Hematopoietic multipotent progenitor cell (in vitro differentiated cells): ENCODE measurements at regions not wholly inside any gene's neighbourhood (a gene's known extent, or its start where the extent isn't known, plus 50 kb on each side); places are given as distances from the start of the nearest gene placed in this dataset.
"Not testable (repeated sequence)": the region's sequence is repeated elsewhere in the genome, so short reads cannot be mapped to it uniquely, and the experiment has no call there.

Experiments
- DNase-seq, 3 donors: peaks; one replicate each; pipeline ENCODE4 v3.0.0-alpha.2; 2011 to 2015; ENCODE audit warnings: low read depth in 2 of 3, low spot score in 2 of 3

DNA sequence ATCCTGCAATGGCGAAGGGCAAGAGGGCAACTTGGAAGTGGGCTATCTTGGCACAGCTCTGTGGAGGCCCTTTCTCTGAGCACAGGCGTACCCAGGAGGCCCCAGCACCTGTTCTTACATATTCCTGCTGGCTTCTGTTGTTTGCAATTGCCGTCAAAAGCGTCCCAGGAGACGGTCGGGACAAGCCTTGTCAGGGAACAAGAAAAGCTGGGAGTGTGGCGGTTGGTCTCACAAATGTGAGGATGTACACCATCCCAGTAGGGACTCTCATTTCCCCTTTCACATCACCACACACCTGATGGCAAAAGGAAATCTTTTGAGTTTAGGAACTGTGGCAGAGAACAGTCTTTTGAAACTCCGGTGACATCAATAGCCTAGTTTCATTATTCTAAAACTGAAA, 94.7 kb upstream of the EFEMP1 start:
- no peak for DNase-seq

DNA sequence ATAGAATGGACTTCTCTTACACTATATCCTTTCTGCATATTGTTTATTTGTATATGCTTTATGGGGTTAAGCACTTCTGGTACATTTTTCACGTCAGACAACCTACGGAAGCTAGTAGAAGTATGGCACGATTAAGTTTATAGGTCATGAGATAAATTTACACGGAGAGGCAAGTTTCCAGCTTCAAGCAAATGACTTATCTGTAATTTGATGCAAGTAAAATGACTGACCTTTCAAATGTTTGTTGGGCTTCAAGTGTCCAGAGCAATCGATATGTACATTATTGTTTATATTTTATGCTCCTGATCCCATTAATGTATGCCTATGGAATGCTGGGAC, 97.5 kb upstream of the EFEMP1 start:
- no peak for DNase-seq

DNA sequence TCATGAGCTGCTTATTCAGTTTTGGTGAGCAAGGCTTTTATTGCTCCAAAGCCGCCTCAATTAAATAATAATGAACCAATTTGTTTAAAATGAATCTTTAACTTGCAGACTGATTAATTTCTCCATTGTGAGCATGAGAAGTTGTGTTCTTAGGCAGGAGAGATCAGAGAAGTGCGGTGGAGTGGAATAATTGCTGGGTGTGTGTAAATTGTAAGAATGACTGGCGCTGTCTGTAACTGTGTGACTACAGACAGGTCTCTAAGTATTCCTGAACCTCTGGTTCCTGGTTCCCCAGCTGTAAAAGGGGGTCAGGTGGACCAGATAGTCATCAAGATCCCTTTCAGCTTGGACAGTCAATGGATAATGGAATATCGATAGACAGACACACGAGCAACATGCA, 98.0 kb upstream of the EFEMP1 start:
- no peak for DNase-seq

DNA sequence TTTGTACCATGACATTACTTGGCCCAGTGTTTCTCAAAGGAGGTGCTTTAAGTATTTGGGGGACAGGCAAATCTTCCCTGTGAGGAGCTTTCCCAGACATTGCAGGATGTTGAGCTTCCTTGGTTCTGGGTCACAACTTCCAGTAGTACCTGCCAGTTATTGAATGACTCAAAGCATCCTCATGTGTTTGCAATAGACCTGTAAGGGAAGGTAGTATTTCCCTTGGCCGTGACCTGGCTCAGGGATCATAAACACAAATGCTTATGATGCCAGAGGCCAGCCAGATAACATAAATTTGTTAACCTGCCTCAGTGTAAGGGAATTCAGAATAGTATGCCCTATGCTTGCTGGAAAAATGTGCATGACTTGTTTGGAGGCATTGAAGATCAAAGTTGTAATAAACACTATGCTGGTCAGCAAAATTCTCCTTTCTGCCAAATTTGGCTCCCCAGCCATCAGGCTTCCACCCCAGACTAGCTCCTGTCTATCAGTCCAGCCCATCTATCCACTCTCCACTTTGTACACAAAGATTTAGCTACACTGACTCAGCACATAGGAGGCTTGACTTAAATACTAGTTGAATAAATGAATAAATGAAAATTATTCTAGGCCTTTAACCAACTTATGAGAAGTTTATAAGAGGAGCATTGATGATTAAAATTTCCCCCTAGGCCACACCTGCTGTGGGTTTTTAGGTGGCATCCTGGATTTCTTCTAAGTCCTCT, 102.0 kb upstream of the EFEMP1 start:
- no peak for DNase-seq

DNA sequence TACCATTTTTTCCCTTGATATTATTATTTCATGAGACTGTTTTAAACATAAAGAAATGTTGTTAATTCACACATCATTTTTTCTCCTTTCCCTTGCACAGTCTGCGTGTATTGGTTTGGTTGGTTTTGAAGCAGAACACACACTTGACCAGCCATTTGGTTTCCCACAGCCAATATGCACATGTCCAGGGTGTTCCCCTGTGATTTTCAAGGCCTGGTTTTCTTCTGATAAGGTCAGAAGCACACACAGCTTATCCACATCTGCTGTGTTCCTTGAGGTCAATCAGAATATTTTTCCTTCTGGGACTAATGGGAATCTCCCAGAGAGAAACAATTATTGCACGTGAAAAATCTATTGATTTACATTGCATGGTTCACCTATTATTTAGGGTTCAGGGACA, 103.2 kb upstream of the EFEMP1 start:
- no peak for DNase-seq

- no peak for DNase-seq
These were observed 106.5 kb upstream of the EFEMP1 start for GRCh38 chr2:56030062-56030461.

DNA sequence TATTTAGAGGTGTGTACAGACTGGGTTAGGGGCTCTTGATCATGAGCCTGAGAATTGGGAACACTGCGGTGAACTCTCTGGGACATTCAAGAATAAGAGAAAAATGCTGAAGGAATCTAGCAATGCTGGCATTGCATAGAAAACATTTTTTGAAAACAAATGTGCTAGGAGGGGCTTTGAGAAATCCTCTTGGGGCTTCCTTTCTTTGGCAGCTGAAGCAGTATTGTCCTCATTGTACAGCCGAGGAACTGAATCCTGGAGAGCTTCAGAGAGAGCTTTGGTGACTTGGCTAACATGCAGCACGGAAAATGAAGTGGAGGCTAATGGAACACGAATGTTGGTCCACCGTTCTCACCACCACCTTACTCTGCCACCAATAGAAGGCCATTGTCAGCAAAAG, 107.3 kb upstream of the EFEMP1 start:
- no peak for DNase-seq

- DNase-seq = no peak
These were observed 110.7 kb upstream of the EFEMP1 start for GRCh38 chr2:56034258-56034657.

DNA sequence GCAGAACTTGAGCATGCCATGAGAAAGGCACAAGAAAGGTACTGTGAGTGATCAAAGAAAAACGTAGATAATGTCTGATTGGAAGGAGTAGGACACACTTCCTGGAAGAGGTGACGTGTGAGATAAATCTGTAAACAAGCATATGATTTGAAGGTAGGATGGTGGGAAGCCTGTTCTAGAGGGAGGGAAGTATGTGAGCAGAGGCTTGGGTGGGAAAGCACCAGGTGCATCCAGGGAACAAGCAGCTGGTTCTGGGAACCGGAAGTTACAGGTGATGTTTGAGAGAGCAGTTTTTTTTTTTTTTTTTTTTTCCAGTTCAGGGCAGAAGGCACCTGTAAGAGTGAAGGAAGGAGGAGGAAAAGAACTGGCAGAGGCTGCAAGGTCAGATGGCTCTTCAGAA, 116.6 kb upstream of the EFEMP1 start:
- DNase-seq = no peak

DNA sequence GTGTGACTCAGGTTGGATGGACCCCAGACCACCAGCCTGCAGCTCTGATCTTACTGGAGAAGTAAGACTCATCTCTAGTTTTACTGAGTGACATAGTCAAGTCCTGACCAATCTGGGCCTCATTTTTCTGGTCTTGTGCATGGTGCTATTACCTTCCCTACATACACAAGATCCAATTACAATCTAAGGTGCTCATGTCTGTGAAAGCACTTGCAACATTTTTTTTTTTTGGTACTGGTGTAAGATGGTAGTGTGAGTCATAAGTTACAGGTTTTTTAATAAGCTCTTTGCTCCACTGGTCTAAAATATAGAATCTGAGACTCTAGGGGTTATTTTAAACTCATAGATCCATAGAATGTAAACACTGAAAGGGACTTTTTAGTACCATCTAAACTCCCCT, 117.3 kb upstream of the EFEMP1 start:
- no peak for DNase-seq

- no peak for DNase-seq
These were observed 123.6 kb upstream of the EFEMP1 start for GRCh38 chr2:56047136-56047535.

DNA sequence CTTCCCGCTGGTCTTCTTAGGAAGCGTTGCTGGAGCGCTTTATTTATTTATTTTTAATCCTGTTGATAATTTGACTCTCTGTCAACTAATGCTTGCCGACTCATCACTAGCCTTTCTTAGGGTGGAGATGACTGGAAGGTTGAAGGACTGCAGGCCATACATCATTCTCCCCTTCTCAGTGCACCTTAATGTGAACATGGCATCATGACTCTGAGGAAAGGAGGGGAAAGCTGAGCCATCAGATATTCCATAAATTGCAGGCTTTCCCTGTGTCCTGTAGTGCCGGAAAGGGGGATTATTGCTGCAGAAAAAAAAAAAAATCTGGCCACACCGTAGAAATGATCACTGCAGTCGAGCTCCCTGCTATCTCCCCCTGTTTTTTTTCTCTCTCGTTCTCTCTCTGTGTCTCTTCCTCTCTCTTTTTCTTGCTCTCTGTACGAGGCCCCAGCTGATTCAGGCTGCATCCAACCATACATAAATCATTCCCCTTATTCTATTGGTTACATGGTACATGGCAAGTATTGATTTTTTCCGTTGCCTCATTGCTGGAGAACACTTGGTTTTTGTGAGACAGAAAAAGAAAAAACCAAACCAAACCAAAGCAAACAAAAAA, 125.8 kb upstream of the EFEMP1 start:
- no peak for DNase-seq

DNA sequence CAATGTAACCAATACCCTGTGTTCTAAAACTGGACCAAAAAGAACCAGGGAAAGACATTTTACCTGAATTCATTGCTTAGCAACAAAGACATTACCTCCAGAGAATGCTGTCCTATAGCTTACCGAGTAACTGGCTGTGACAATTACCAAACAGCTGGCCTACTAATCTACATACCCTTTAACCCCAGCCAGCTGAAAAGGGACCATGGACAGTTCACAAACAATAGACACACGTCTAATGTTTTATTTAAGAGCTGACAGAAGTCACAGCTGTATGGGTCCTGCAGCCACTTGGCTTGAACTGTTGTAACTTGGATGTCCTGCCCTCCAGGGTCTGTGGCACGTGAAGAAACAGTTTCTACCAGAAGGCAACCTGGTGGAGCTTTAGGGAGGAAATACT, 130.1 kb upstream of the EFEMP1 start:
- DNase-seq = no peak

GRCh38 chr2:56055405-56055804, 128.4 kb upstream of the CCDC85A start:
- no peak for DNase-seq

DNA sequence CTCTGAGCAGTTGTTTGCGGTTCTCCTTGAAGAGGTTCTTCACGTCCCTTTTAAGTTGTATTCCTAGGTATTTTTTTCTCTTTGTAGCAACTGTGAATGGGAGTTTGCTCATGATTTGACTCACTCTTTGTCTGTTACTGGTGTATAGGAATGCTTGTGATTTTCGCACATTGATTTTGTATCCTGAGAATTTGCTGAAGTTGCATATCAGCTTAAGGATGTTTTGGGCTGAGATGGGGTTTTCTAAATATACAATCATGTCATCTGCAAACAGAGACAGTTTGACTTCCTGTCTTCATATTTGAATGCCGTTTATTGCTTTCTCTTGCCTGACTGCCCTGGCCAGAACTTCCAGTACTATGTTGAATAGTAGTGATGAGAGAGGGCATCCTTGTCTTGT, 122.5 kb upstream of the CCDC85A start:
- not testable (repeated sequence) for DNase-seq

DNA sequence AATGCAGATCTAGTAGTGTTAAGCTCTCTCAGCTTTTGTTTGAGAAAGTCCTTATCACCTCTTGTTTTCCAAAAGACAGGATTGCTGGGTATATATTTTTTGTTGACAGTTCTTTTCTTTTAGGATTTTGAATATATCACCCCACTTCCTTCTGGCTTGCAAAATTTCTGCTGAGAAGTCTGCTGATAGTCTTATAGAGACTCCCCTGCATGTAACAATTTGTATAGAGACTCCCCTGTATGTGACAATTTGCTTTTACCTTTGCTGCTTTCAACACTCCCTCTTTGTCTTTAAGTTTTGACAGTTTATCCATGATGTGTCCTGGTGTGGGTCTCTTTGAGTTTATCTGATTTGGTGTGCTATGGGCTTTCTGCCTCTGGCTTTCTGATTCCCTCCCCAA, 115.0 kb upstream of the CCDC85A start:
- no peak for DNase-seq

GRCh38 chr2:56077359-56077915, 106.4 kb upstream of the CCDC85A start:
- DNase-seq = peak in 2 of 3 donors; percentile 32 to 65

DNA sequence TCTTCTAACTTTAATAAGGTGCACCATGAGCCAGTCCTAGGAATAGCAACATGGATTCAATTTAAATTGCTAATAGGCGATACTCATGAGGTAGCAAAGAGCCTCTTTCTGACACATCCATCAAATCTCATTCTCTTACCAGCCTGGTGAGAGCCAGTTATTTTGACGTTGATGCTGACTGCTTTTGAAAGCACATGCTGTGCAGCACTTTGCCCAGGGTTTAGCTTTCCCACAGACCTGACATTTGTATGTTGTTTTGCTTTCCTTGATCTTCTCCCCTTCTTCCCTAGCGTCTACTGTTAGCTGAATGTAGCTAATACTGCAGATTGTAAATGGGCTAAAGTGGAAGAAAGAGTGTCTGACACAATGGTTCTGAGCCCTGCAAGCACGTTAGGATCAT, 101.1 kb upstream of the CCDC85A start:
- DNase-seq = no peak

GRCh38 chr2:56084111-56084901, 99.5 kb upstream of the CCDC85A start:
- peak in 2 of 3 donors; percentile 3 to 52 for DNase-seq

GRCh38 chr2:56086336-56086735, 97.5 kb upstream of the CCDC85A start:
- DNase-seq = no peak

GRCh38 chr2:56088411-56088810, 95.4 kb upstream of the CCDC85A start:
- DNase-seq = no peak

DNA sequence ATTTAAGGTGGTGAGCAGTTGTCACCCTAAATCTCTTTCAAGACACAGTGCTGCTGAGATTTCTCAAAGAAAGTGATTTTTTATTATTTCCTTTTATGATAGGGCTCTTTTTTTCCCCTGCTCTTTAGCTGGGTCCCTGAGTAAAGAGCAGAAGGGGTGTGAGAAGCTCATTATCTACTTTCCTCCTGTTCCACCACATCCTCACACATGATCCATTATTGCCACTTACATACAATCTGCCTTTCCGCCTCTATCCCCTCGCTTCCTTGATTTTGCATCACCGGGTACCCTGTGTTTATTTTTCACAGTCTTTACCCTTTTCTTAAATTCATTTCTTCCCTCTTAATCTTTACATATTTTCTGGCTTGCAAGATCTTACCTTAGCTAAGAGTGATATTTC, 93.9 kb upstream of the CCDC85A start:
- peak in 2 of 3 donors; percentile 26 to 64 for DNase-seq
